LNCaP clone FGC (cell line): ENCODE measurements at regions not wholly inside any gene's neighbourhood (a gene's known extent, or its start where the extent isn't known, plus 50 kb on each side); places are given as distances from the start of the nearest gene placed in this dataset.

Experiments
- DNase-seq: peaks from one replicate; pipeline ENCODE4 v3.0.0-alpha.2; 2011; ENCODE audit warnings: low read depth
- H3K4me3 ChIP-seq: 2 replicates; pipeline ENCODE4 v1.5.1; 2011; ENCODE audit warnings: mild to moderate bottlenecking, low read depth, low read length, control low read depth
- CTCF ChIP-seq: IDR thresholded peaks from 2 replicates; pipeline ENCODE4 v1.5.1; 2012; ENCODE audit warnings: mild to moderate bottlenecking; ENCODE audit not compliant: control insufficient read depth, insufficient read depth; ENCODE audit errors: extremely low read depth

GRCh38 chr3:25252291-25252690 is 175.8 kb upstream of the RARB start:
- DNase-seq = no peak
- no peak for TF ChIP-seq CTCF
- H3K4me3 ChIP-seq = no peak overlapping the region

GRCh38 chr3:25257026-25257425 is 171.0 kb upstream of the RARB start:
- H3K4me3 ChIP-seq = no peak overlapping the region
- no peak for DNase-seq
- no peak for TF ChIP-seq CTCF

GRCh38 chr3:25259871-25260270 is 168.2 kb upstream of the RARB start:
- DNase-seq = peak; percentile 85
- no peak for TF ChIP-seq CTCF
- no peak overlapping the region for H3K4me3 ChIP-seq

- no peak overlapping the region for H3K4me3 ChIP-seq
- no peak for TF ChIP-seq CTCF
- DNase-seq = peak; percentile 92
These were observed 165.7 kb upstream of the RARB start for GRCh38 chr3:25262322-25262721.

- DNase-seq = no peak
- TF ChIP-seq CTCF = no peak
- no peak overlapping the region for H3K4me3 ChIP-seq
These were observed 162.8 kb upstream of the RARB start for GRCh38 chr3:25265284-25265683.

- TF ChIP-seq CTCF = no peak
- no peak for DNase-seq
- no peak overlapping the region for H3K4me3 ChIP-seq
These were observed 161.4 kb upstream of the RARB start for GRCh38 chr3:25266677-25267076.

GRCh38 chr3:25272090-25272489 is 156.0 kb upstream of the RARB start:
- TF ChIP-seq CTCF = no peak
- H3K4me3 ChIP-seq = no peak overlapping the region
- DNase-seq = no peak
